Stomach (tissue), 8 donors: ENCODE measurements at regions not wholly inside any gene's neighbourhood (a gene's known extent, or its start where the extent isn't known, plus 50 kb on each side); places are given as distances from the start of the nearest gene placed in this dataset.

Source experiments
- DNase-seq, 2 donors: peaks; one replicate each; pipeline versions ENCODE4 v3.0.0 to v3.0.0-alpha.2; 2013 to 2019
- H3K27ac ChIP-seq, 5 donors: fragments of 200-600 bp in 4 of 5; sonication (generic) in 4 of 5; one replicate each; pipeline ENCODE4 v1.5.1; 2013 to 2019; ENCODE audit warnings: mild to moderate bottlenecking in 1 of 5, moderate library complexity in 1 of 5
- H3K27me3 ChIP-seq, 3 donors: fragments of 200-600 bp; sonication (generic); one replicate each; pipeline ENCODE4 v1.5.1; 2017 to 2019; ENCODE audit warnings: mixed run types in 1 of 3
- H3K36me3 ChIP-seq, 4 donors: fragments of 200-600 bp; sonication (generic); 1 replicate in 3 of 4; 2 replicates in 1 of 4; pipeline ENCODE4 v1.5.1; 2016 to 2019
- H3K4me1 ChIP-seq, 4 donors: fragments of 200-600 bp; sonication (generic); one replicate each; pipeline ENCODE4 v1.5.1; 2016 to 2019
- H3K4me3 ChIP-seq, 4 donors: fragments of 200-600 bp; sonication (generic) in 3 of 4; one replicate each; pipeline ENCODE4 v1.5.1; 2016 to 2019; ENCODE audit warnings: mild to moderate bottlenecking in 1 of 4
- H3K9me3 ChIP-seq, 4 donors: fragments of 200-600 bp; sonication (generic); one replicate each; pipeline ENCODE4 v1.5.1; 2016 to 2019
- EP300 ChIP-seq: sonication (generic); formaldehyde crosslinking; IDR thresholded peaks from one replicate; pipeline ENCODE4 v1.6.1; 2017; ENCODE audit warnings: antibody characterized with exemption
- POLR2A ChIP-seq, 4 donors: fragments of 450-650 bp; IDR thresholded peaks; one replicate each; pipeline ENCODE4 v1.6.1; 2016; ENCODE audit warnings: antibody characterized with exemption in 4 of 4, control low read depth in 2 of 4, mild to moderate bottlenecking in 1 of 4, moderate library complexity in 1 of 4
- POLR2AphosphoS5 ChIP-seq, 3 donors: sonication (generic); formaldehyde crosslinking; IDR thresholded peaks; one replicate each; pipeline ENCODE4 v1.6.1; 2016; ENCODE audit warnings: antibody characterized with exemption in 3 of 3
- WGBS, 5 donors: extraction: QIAGEN DNeasy Blood & Tissue Kit in 3 of 5; methylation state at CpG; one replicate each; pipeline versions ENCODE4 v1.1.5 to v1.1.7; 2013 to 2018; 5-methylcytosine and 5-hydroxymethylcytosine counted together
- intact Hi-C: fragments of 100-400 bp; cut with DNase I; formaldehyde crosslinking; loops from one replicate; pipeline ENCODE4 v1.15.1; 2023; ENCODE audit warnings: low total_unique reads
- TF ChIP-seq, protein P1 (sequence below), 7 experiments: fragments of 450-650 bp in 4 of 7; fragments of 200-600 bp in 3 of 7; sonication (generic) in 3 of 7; IDR thresholded peaks; one replicate each; pipeline ENCODE4 v1.5.1; 2016 to 2019; ENCODE audit warnings: antibody characterized with exemption in 7 of 7, control low read depth in 2 of 7, mild to moderate bottlenecking in 1 of 7
- donor health status: healthy with polysubstance abuse.
- donor health status: Bipolar disorder and iron deficiency.
- donor health status: healthy.

DNA sequence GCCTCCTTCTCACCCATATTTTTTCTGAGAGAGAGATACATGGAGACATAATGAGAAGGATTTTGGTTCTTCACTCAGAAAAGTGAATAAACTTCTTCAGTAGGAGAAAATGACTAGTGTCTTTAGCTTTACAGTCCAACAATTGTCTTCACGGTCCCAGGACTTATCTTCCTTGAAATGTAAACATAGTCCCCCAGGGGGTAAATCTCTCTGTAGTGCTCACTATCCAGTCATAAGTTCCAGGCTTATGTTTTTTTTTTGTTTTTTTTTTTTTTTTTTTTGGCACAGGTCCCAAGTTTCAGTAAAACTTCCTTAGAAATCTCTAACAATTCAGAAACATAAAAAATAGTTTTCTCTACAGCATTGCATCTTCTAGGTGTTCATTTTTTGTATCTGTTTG, 890.2 kb upstream of the B3GALT2 start:
- Histone ChIP-seq H3K27me3 (no peaks in the 10 kb centered on the region), H3K4me1 (no peaks in the 10 kb centered on the region), H3K27ac (no peak overlapping the region), H3K9me3 (no peaks in the 10 kb centered on the region), H3K36me3 (no peaks in the 10 kb centered on the region), H3K4me3 (no peak overlapping the region)
- 15 to 50% (median 21%) methylated on average over 1 of the region's 1 CpG for WGBS, 5 donors
- intact Hi-C loops: no loop called here
- TF ChIP-seq, protein P1, sequence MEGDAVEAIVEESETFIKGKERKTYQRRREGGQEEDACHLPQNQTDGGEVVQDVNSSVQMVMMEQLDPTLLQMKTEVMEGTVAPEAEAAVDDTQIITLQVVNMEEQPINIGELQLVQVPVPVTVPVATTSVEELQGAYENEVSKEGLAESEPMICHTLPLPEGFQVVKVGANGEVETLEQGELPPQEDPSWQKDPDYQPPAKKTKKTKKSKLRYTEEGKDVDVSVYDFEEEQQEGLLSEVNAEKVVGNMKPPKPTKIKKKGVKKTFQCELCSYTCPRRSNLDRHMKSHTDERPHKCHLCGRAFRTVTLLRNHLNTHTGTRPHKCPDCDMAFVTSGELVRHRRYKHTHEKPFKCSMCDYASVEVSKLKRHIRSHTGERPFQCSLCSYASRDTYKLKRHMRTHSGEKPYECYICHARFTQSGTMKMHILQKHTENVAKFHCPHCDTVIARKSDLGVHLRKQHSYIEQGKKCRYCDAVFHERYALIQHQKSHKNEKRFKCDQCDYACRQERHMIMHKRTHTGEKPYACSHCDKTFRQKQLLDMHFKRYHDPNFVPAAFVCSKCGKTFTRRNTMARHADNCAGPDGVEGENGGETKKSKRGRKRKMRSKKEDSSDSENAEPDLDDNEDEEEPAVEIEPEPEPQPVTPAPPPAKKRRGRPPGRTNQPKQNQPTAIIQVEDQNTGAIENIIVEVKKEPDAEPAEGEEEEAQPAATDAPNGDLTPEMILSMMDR (IDR thresholded peaks at IDR 0.05): no peak
- TF ChIP-seq POLR2A (IDR thresholded peaks at IDR 0.05) (no peak), POLR2AphosphoS5 (IDR thresholded peaks at IDR 0.05) (no peak), EP300 (no peak)
- no peak for DNase-seq

DNA sequence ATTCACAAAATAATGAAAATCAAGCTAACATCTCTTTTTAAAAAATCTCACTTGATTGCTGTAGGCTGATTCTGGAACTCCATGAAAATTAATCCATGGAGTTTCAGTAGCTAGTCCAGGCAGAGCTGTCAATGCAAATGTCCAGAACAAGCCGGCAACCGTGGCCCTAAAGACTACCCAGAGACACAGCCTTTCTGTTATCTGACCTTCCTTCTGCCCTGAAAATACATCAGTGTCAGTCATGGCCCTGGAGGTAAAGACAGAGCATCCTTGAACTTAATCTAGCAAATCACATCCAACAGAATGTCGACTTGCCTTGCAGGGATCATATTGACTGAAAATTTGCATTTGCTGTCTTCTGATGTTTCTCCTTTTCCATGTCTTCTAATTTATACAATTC, 887.4 kb upstream of the B3GALT2 start:
- no peak for TF ChIP-seq POLR2A (IDR thresholded peaks at IDR 0.05)
- no peak for TF ChIP-seq EP300
- TF ChIP-seq, protein P1 (IDR thresholded peaks at IDR 0.05): no peak
- TF ChIP-seq POLR2AphosphoS5 (IDR thresholded peaks at IDR 0.05): no peak
- H3K27me3 ChIP-seq: no peaks in the 10 kb centered on the region
- no peaks in the 10 kb centered on the region for H3K36me3 ChIP-seq
- no peak overlapping the region for H3K4me3 ChIP-seq
- H3K4me1 ChIP-seq: no peaks in the 10 kb centered on the region
- WGBS, 5 donors: 56 to 78% (median 71%) methylated on average over 3 of the region's 3 CpGs
- intact Hi-C loops: no loop called here
- H3K27ac ChIP-seq: no peak overlapping the region
- no peaks in the 10 kb centered on the region for H3K9me3 ChIP-seq
- DNase-seq: no peak

DNA sequence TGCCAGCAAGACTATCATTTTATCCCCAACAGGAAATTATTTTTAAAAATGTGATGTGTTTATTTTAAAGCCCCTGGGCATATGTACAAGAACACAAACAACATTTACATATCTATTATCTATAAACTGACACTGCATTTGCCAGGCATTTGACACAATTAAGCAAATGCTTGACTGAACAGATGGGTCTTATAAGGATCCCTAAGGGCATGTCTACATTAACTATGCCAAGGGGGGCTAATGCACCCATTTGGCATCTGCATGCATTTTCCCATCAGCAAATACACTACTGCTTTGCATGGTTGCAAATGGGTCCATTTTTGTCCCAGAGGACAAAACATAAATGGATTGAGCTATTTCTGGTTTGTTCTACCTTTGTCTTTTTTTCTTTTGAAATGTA, 884.8 kb upstream of the B3GALT2 start:
- TF ChIP-seq, protein P1 (IDR thresholded peaks at IDR 0.05): no peak
- TF ChIP-seq POLR2AphosphoS5 (IDR thresholded peaks at IDR 0.05): no peak
- no peak for TF ChIP-seq EP300
- TF ChIP-seq POLR2A (IDR thresholded peaks at IDR 0.05): no peak
- DNase-seq: no peak

DNA sequence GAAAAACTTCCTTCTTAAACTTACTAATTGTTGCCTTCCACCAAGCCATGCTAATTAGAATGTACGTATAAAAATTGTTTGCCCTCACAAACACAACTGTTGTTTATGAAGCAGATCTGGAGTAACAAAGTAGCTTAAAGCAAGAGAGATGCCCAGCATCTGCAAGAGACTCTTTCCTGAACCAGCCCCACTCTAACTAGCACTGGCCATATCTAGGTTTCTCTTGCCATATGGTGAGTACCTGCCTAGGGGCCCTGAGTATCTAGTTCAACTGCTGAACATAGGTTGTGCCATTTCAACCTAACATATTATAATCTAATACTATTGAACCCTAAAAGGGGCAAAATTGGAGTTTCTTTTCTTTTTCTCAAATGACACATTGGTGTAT, 883.4 kb upstream of the B3GALT2 start:
- no peak overlapping the region for H3K4me3 ChIP-seq
- no peak overlapping the region for H3K27ac ChIP-seq
- no peaks in the 10 kb centered on the region for H3K27me3 ChIP-seq
- TF ChIP-seq, protein P1 (IDR thresholded peaks at IDR 0.05): no peak
- TF ChIP-seq POLR2AphosphoS5 (IDR thresholded peaks at IDR 0.05): no peak
- TF ChIP-seq POLR2A (IDR thresholded peaks at IDR 0.05): no peak
- TF ChIP-seq EP300: no peak
- no peaks in the 10 kb centered on the region for H3K4me1 ChIP-seq
- DNase-seq: no peak
- H3K9me3 ChIP-seq: no peaks in the 10 kb centered on the region
- intact Hi-C loops: no loop called here
- 79 to 97% (median 93%) methylated on average over 1 of the region's 1 CpG for WGBS, 5 donors
- no peaks in the 10 kb centered on the region for H3K36me3 ChIP-seq

More for the DNA sequence above, 884.8 kb upstream of the B3GALT2 start:
- Histone ChIP-seq H3K27ac (no peak overlapping the region), H3K36me3 (no peaks in the 10 kb centered on the region), H3K9me3 (no peaks in the 10 kb centered on the region), H3K27me3 (no peaks in the 10 kb centered on the region), H3K4me1 (no peaks in the 10 kb centered on the region), H3K4me3 (no peak overlapping the region)
- intact Hi-C loops: no loop called here
